ENCODE measurements at regions not wholly inside any gene's neighbourhood (a gene's known extent, or its start where the extent isn't known, plus 50 kb on each side); places are given as distances from the start of the nearest gene placed in this dataset.

- no peak for DNase-seq
These were observed 202.7 kb downstream of the MTX2 start for GRCh38 chr2:176471949-176472348.

GRCh38 chr2:176473177-176473576, 203.9 kb downstream of the MTX2 start:
- DNase-seq: no peak

GRCh38 chr2:176473851-176474250, 204.6 kb downstream of the MTX2 start:
- no peak for DNase-seq

- no peak for DNase-seq
These were observed 208.1 kb downstream of the MTX2 start for GRCh38 chr2:176477336-176477735.

- DNase-seq: no peak
These were observed 210.7 kb downstream of the MTX2 start for GRCh38 chr2:176479961-176480360.

- DNase-seq: no peak
These were observed 212.9 kb downstream of the MTX2 start for GRCh38 chr2:176482107-176482506.

- no peak for DNase-seq
These were observed 214.2 kb downstream of the MTX2 start for GRCh38 chr2:176483476-176483875.

GRCh38 chr2:176483901-176484568, 214.8 kb downstream of the MTX2 start:
- no peak for DNase-seq

GRCh38 chr2:176484838-176485237, 215.6 kb downstream of the MTX2 start:
- no peak for DNase-seq

GRCh38 chr2:176488431-176488830, 219.2 kb downstream of the MTX2 start:
- DNase-seq: no peak

GRCh38 chr2:176490061-176490861, 221.0 kb downstream of the MTX2 start:
- no peak for DNase-seq

GRCh38 chr2:176491172-176491904, 222.1 kb downstream of the MTX2 start:
- DNase-seq: no peak

GRCh38 chr2:176492583-176492982, 223.3 kb downstream of the MTX2 start:
- DNase-seq: no peak

GRCh38 chr2:176493226-176493825, 224.1 kb downstream of the MTX2 start:
- DNase-seq: no peak

- DNase-seq: no peak
These were observed 224.7 kb downstream of the MTX2 start for GRCh38 chr2:176493909-176494308.

GRCh38 chr2:176494949-176495353, 225.7 kb downstream of the MTX2 start:
- DNase-seq: no peak

- DNase-seq: no peak
These were observed 226.6 kb downstream of the MTX2 start for GRCh38 chr2:176495826-176496225.

- no peak for DNase-seq
These were observed 227.5 kb downstream of the MTX2 start for GRCh38 chr2:176496761-176497160.

- DNase-seq: no peak
These were observed 231.7 kb downstream of the MTX2 start for GRCh38 chr2:176500901-176501300.

GRCh38 chr2:176501617-176502016, 232.4 kb downstream of the MTX2 start:
- DNase-seq: no peak

- no peak for DNase-seq
These were observed 233.4 kb downstream of the MTX2 start for GRCh38 chr2:176502619-176503018.

GRCh38 chr2:176503776-176504175, 234.5 kb downstream of the MTX2 start:
- no peak for DNase-seq

- DNase-seq: no peak
These were observed 235.2 kb downstream of the MTX2 start for GRCh38 chr2:176504440-176504839.

All from CD4-positive, alpha-beta T cell treated with Interleukin-17A for 4 hours (primary cell).